GM23338 (cell line): ENCODE measurements at regions not wholly inside any gene's neighbourhood (a gene's known extent, or its start where the extent isn't known, plus 50 kb on each side); places are given as distances from the start of the nearest gene placed in this dataset.

Source experiments
- ATAC-seq: fragments of 200-7000 bp; cut with Tn5 transposase; 3 replicates; pipeline ENCODE4 v1.9.1; 2020
- DNase-seq: peaks from one replicate; pipeline ENCODE4 v3.0.0-alpha.2; 2015; ENCODE audit warnings: low spot score
- H2AFZ ChIP-seq: fragments of 200-600 bp; sonication (generic); 2 replicates; pipeline ENCODE4 v1.8.0; 2016; ENCODE audit warnings: antibody characterized with exemption, mild to moderate bottlenecking, moderate library complexity
- H3F3A ChIP-seq: fragments of 200-600 bp; sonication (generic); replicated peaks from 2 replicates; pipeline ENCODE4 v1.8.0; 2017; ENCODE audit warnings: antibody characterized with exemption, mixed run types, low read depth
- H3K27ac ChIP-seq: fragments of 200-600 bp; sonication (generic); 2 replicates; pipeline ENCODE4 v1.6.1; 2016; ENCODE audit warnings: low read depth
- H3K27me3 ChIP-seq: fragments of 200-600 bp; sonication (generic); 2 replicates; pipeline ENCODE4 v1.8.0; 2016; ENCODE audit warnings: mild to moderate bottlenecking, mixed run types, moderate library complexity; ENCODE audit not compliant: insufficient read depth
- H3K36me3 ChIP-seq: fragments of 200-600 bp; sonication (generic); 2 replicates; pipeline ENCODE4 v1.8.0; 2016; ENCODE audit warnings: mild to moderate bottlenecking; ENCODE audit not compliant: insufficient read depth
- H3K4me1 ChIP-seq: fragments of 200-600 bp; sonication (generic); 2 replicates; pipeline ENCODE4 v1.8.0; 2016; ENCODE audit warnings: mild to moderate bottlenecking, moderate library complexity; ENCODE audit not compliant: insufficient read depth
- H3K4me2 ChIP-seq: fragments of 200-600 bp; sonication (generic); 2 replicates; pipeline ENCODE4 v1.7.1; 2017; ENCODE audit warnings: mixed run types
- H3K4me3 ChIP-seq: fragments of 200-600 bp; sonication (generic); 2 replicates; pipeline ENCODE4 v1.6.1; 2016; ENCODE audit warnings: mixed run types
- H3K79me2 ChIP-seq: fragments of 200-600 bp; sonication (generic); replicated peaks from 2 replicates; pipeline ENCODE4 v1.8.0; 2017; ENCODE audit warnings: mild to moderate bottlenecking; ENCODE audit not compliant: insufficient read depth
- H3K9me2 ChIP-seq: fragments of 200-600 bp; sonication (generic); 2 replicates; pipeline ENCODE4 v1.8.0; 2017; ENCODE audit not compliant: insufficient read depth
- H4K20me1 ChIP-seq: fragments of 200-600 bp; sonication (generic); replicated peaks from 2 replicates; pipeline ENCODE4 v1.8.0; 2017; ENCODE audit warnings: mild to moderate bottlenecking; ENCODE audit not compliant: insufficient read depth
- H3K27ac Mint-ChIP-seq: 2 replicates; pipeline ENCODE4 v1.8.0; 2020; ENCODE audit warnings: inconsistent platforms, mild to moderate bottlenecking, moderate library complexity, mixed read lengths
- H3K27me3 Mint-ChIP-seq: 3 replicates; pipeline ENCODE4 v1.8.0; 2022; ENCODE audit warnings: low read depth, mild to moderate bottlenecking, moderate library complexity, mixed read lengths, inconsistent platforms; ENCODE audit not compliant: insufficient read depth, poor library complexity
- H3K36me3 Mint-ChIP-seq: 3 replicates; pipeline ENCODE4 v1.8.0; 2021; ENCODE audit warnings: low read depth, mild to moderate bottlenecking, inconsistent platforms, moderate library complexity, mixed read lengths
- H3K4me1 Mint-ChIP-seq: 3 replicates; pipeline ENCODE4 v1.8.0; 2020; ENCODE audit warnings: mild to moderate bottlenecking, inconsistent platforms, mixed read lengths
- H3K4me3 Mint-ChIP-seq: 3 replicates; pipeline ENCODE4 v1.8.0; 2021; ENCODE audit warnings: moderate library complexity, mild to moderate bottlenecking, inconsistent platforms, mixed read lengths
- H3K9me3 Mint-ChIP-seq: 3 replicates; pipeline ENCODE4 v1.8.0; 2020; ENCODE audit warnings: moderate library complexity, mild to moderate bottlenecking, inconsistent platforms, mixed read lengths
- CREB1 ChIP-seq: fragments of 250-450 bp; sonication (Bioruptor Pico); IDR thresholded peaks from 2 replicates; pipeline ENCODE4 v1.5.0; 2020; ENCODE audit warnings: low read depth, mild to moderate bottlenecking, moderate library complexity
- EZH2 ChIP-seq: fragments of 200-600 bp; sonication (generic); IDR thresholded peaks from one replicate; pipeline ENCODE4 v1.8.0; 2017; ENCODE audit warnings: antibody characterized with exemption, mild to moderate bottlenecking, low read depth; ENCODE audit not compliant: unreplicated experiment
- EZH2phosphoT487 ChIP-seq: fragments of 200-600 bp; sonication (generic); IDR thresholded peaks from one replicate; pipeline ENCODE4 v1.8.1; 2018; ENCODE audit warnings: antibody characterized with exemption; ENCODE audit not compliant: unreplicated experiment
- JUNB ChIP-seq: IDR thresholded peaks from one replicate; pipeline ENCODE4 v1.6.1; 2016; ENCODE audit warnings: antibody characterized with exemption; ENCODE audit not compliant: unreplicated experiment
- NANOG ChIP-seq: IDR thresholded peaks from 2 replicates; pipeline ENCODE4 v1.6.1; 2016; ENCODE audit warnings: antibody characterized with exemption, borderline replicate concordance
- POLR2AphosphoS5 ChIP-seq: IDR thresholded peaks from 2 replicates; pipeline ENCODE4 v1.6.1; 2016; ENCODE audit warnings: antibody characterized with exemption, low read depth
- STAT1 ChIP-seq: IDR thresholded peaks from one replicate; pipeline ENCODE4 v1.6.1; 2016; ENCODE audit warnings: antibody characterized with exemption; ENCODE audit not compliant: unreplicated experiment
- ZNF114 ChIP-seq: fragments of 250-450 bp; sonication (Bioruptor Pico); IDR thresholded peaks from 2 replicates; pipeline ENCODE4 v1.5.0; 2020; ENCODE audit warnings: mild to moderate bottlenecking, moderate library complexity
- ZNF331 ChIP-seq: fragments of 250-450 bp; sonication (Bioruptor Pico); IDR thresholded peaks from 2 replicates; pipeline ENCODE4 v1.5.0; 2020; ENCODE audit warnings: low read depth, mild to moderate bottlenecking, moderate library complexity
- TF ChIP-seq, protein P1 (sequence below), 2 experiments: fragments of 200-600 bp in 1 of 2; sonication (generic) in 1 of 2; conservative IDR thresholded peaks; 2 replicates each; pipeline versions ENCODE4 v1.5.1 to v1.6.1; 2016 to 2017; ENCODE audit warnings: antibody characterized with exemption in 2 of 2, low read depth in 2 of 2, mild to moderate bottlenecking in 2 of 2, moderate library complexity in 1 of 2
- TF ChIP-seq, protein P2 (sequence below): IDR thresholded peaks from one replicate; pipeline ENCODE4 v1.6.1; 2018; ENCODE audit warnings: antibody characterized with exemption; ENCODE audit not compliant: unreplicated experiment
- TF ChIP-seq, protein P3 (sequence below): IDR thresholded peaks from 2 replicates; pipeline ENCODE4 v1.6.1; 2016; ENCODE audit warnings: antibody characterized with exemption
- TF ChIP-seq, protein P4 (sequence below): fragments of 250-450 bp; sonication (Bioruptor Pico); IDR thresholded peaks from 2 replicates; pipeline ENCODE4 v1.5.0; 2020; ENCODE audit warnings: mild to moderate bottlenecking, moderate library complexity

DNA sequence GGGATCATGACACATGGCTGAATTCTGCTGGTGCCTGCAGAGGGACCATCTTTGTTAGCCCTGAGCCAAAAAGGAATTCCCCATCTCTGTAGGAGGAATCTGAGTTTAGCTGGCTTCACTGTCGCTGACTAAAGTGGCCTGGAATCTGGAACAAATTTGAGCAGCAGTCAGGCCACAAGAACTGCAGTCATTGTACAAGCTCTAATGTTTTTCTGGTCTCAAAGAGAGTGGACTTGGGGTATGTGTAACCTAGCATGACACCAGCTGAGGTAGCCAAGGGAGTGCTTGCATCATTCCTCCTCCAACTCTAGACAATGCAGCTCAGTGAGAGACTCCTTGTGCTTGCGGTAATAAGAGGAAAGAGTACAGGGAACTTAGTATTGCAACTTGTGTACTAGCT lies 539.1 kb upstream of the LRRTM4 start:
- no peak overlapping the region for H3K4me2 ChIP-seq
- no peaks in the 10 kb centered on the region for H3K79me2 ChIP-seq
- Mint-ChIP-seq H3K4me3 (no peak overlapping the region), H3K4me1 (no peaks in the 10 kb centered on the region), H3K36me3 (no peaks in the 10 kb centered on the region), H3K27me3 (no peaks in the 10 kb centered on the region), H3K9me3 (no peaks in the 10 kb centered on the region), H3K27ac (no peak overlapping the region)
- peak overlapping the region; percentile 88; the same call in 1 of the 2 replicates for H2AFZ ChIP-seq
- DNase-seq = no peak
- H3K27ac ChIP-seq = no peak overlapping the region
- H3K4me3 ChIP-seq = no peak overlapping the region
- no peaks in the 10 kb centered on the region for H3K4me1 ChIP-seq
- no peaks in the 10 kb centered on the region for H3F3A ChIP-seq
- H4K20me1 ChIP-seq = no peaks in the 10 kb centered on the region
- no peaks in the 10 kb centered on the region for H3K27me3 ChIP-seq
- ATAC-seq = no peak
- H3K9me2 ChIP-seq = peaks cover 7% of the 10 kb centered on the region; the same call in 1 of the 2 replicates
- no peaks in the 10 kb centered on the region for H3K36me3 ChIP-seq
- TF ChIP-seq JUNB (no peak), EZH2 (no peak), ZNF331 (CRISPR knock-in tag) (no peak), POLR2AphosphoS5 (no peak), CREB1 (no peak), NANOG (no peak), STAT1 (no peak), ZNF114 (CRISPR knock-in tag) (no peak), EZH2phosphoT487 (no peak)
- TF ChIP-seq, protein P1, sequence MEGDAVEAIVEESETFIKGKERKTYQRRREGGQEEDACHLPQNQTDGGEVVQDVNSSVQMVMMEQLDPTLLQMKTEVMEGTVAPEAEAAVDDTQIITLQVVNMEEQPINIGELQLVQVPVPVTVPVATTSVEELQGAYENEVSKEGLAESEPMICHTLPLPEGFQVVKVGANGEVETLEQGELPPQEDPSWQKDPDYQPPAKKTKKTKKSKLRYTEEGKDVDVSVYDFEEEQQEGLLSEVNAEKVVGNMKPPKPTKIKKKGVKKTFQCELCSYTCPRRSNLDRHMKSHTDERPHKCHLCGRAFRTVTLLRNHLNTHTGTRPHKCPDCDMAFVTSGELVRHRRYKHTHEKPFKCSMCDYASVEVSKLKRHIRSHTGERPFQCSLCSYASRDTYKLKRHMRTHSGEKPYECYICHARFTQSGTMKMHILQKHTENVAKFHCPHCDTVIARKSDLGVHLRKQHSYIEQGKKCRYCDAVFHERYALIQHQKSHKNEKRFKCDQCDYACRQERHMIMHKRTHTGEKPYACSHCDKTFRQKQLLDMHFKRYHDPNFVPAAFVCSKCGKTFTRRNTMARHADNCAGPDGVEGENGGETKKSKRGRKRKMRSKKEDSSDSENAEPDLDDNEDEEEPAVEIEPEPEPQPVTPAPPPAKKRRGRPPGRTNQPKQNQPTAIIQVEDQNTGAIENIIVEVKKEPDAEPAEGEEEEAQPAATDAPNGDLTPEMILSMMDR (conservative IDR thresholded peaks at IDR 0.05; ENCODE audit: low read depth in 2 of 2) = no peak
- TF ChIP-seq, protein P2, sequence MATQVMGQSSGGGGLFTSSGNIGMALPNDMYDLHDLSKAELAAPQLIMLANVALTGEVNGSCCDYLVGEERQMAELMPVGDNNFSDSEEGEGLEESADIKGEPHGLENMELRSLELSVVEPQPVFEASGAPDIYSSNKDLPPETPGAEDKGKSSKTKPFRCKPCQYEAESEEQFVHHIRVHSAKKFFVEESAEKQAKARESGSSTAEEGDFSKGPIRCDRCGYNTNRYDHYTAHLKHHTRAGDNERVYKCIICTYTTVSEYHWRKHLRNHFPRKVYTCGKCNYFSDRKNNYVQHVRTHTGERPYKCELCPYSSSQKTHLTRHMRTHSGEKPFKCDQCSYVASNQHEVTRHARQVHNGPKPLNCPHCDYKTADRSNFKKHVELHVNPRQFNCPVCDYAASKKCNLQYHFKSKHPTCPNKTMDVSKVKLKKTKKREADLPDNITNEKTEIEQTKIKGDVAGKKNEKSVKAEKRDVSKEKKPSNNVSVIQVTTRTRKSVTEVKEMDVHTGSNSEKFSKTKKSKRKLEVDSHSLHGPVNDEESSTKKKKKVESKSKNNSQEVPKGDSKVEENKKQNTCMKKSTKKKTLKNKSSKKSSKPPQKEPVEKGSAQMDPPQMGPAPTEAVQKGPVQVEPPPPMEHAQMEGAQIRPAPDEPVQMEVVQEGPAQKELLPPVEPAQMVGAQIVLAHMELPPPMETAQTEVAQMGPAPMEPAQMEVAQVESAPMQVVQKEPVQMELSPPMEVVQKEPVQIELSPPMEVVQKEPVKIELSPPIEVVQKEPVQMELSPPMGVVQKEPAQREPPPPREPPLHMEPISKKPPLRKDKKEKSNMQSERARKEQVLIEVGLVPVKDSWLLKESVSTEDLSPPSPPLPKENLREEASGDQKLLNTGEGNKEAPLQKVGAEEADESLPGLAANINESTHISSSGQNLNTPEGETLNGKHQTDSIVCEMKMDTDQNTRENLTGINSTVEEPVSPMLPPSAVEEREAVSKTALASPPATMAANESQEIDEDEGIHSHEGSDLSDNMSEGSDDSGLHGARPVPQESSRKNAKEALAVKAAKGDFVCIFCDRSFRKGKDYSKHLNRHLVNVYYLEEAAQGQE = no peak
- TF ChIP-seq, protein P3, sequence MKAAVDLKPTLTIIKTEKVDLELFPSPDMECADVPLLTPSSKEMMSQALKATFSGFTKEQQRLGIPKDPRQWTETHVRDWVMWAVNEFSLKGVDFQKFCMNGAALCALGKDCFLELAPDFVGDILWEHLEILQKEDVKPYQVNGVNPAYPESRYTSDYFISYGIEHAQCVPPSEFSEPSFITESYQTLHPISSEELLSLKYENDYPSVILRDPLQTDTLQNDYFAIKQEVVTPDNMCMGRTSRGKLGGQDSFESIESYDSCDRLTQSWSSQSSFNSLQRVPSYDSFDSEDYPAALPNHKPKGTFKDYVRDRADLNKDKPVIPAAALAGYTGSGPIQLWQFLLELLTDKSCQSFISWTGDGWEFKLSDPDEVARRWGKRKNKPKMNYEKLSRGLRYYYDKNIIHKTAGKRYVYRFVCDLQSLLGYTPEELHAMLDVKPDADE = no peak
- TF ChIP-seq, protein P4, sequence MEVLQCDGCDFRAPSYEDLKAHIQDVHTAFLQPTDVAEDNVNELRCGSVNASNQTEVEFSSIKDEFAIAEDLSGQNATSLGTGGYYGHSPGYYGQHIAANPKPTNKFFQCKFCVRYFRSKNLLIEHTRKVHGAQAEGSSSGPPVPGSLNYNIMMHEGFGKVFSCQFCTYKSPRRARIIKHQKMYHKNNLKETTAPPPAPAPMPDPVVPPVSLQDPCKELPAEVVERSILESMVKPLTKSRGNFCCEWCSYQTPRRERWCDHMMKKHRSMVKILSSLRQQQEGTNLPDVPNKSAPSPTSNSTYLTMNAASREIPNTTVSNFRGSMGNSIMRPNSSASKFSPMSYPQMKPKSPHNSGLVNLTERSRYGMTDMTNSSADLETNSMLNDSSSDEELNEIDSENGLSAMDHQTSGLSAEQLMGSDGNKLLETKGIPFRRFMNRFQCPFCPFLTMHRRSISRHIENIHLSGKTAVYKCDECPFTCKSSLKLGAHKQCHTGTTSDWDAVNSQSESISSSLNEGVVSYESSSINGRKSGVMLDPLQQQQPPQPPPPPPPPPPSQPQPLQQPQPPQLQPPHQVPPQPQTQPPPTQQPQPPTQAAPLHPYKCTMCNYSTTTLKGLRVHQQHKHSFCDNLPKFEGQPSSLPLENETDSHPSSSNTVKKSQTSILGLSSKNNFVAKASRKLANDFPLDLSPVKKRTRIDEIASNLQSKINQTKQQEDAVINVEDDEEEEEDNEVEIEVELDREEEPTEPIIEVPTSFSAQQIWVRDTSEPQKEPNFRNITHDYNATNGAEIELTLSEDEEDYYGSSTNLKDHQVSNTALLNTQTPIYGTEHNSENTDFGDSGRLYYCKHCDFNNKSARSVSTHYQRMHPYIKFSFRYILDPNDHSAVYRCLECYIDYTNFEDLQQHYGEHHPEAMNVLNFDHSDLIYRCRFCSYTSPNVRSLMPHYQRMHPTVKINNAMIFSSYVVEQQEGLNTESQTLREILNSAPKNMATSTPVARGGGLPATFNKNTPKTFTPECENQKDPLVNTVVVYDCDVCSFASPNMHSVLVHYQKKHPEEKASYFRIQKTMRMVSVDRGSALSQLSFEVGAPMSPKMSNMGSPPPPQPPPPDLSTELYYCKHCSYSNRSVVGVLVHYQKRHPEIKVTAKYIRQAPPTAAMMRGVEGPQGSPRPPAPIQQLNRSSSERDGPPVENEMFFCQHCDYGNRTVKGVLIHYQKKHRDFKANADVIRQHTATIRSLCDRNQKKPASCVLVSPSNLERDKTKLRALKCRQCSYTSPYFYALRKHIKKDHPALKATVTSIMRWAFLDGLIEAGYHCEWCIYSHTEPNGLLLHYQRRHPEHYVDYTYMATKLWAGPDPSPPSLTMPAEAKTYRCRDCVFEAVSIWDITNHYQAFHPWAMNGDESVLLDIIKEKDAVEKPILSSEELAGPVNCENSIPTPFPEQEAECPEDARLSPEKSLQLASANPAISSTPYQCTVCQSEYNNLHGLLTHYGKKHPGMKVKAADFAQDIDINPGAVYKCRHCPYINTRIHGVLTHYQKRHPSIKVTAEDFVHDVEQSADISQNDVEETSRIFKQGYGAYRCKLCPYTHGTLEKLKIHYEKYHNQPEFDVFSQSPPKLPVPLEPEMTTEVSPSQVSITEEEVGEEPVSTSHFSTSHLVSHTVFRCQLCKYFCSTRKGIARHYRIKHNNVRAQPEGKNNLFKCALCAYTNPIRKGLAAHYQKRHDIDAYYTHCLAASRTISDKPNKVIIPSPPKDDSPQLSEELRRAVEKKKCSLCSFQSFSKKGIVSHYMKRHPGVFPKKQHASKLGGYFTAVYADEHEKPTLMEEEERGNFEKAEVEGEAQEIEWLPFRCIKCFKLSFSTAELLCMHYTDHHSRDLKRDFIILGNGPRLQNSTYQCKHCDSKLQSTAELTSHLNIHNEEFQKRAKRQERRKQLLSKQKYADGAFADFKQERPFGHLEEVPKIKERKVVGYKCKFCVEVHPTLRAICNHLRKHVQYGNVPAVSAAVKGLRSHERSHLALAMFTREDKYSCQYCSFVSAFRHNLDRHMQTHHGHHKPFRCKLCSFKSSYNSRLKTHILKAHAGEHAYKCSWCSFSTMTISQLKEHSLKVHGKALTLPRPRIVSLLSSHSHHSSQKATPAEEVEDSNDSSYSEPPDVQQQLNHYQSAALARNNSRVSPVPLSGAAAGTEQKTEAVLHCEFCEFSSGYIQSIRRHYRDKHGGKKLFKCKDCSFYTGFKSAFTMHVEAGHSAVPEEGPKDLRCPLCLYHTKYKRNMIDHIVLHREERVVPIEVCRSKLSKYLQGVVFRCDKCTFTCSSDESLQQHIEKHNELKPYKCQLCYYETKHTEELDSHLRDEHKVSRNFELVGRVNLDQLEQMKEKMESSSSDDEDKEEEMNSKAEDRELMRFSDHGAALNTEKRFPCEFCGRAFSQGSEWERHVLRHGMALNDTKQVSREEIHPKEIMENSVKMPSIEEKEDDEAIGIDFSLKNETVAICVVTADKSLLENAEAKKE (CRISPR knock-in tag) = no peak
